AG04449 (cell line): ENCODE measurements at regions not wholly inside any gene's neighbourhood (a gene's known extent, or its start where the extent isn't known, plus 50 kb on each side); places are given as distances from the start of the nearest gene placed in this dataset.
"Not testable (repeated sequence)": the region's sequence is repeated elsewhere in the genome, so short reads cannot be mapped to it uniquely, and the experiment has no call there.

Experiments used
- CTCF ChIA-PET: fragments of 350-600 bp; formaldehyde crosslinking; extraction: SDS; loops from one replicate; lab custom pipeline; 2021; ENCODE audit warnings: antibody characterized with exemption; lab: Yijun Ruan, JAX
- POLR2A ChIA-PET: fragments of 400-600, 350-600 bp; formaldehyde crosslinking; extraction: SDS; loops from one replicate; lab custom pipeline; 2020; ENCODE audit warnings: antibody characterized with exemption, inconsistent platforms; lab: Yijun Ruan, JAX
- DNase-seq: peaks from one replicate; pipeline ENCODE4 v3.0.0-alpha.2; 2010; ENCODE audit warnings: low read depth, low spot score
- H3K4me3 ChIP-seq: 2 replicates; pipeline ENCODE4 v1.5.1; 2011; ENCODE audit warnings: low read depth, mild to moderate bottlenecking, control low read depth, low read length
- CTCF ChIP-seq: IDR thresholded peaks from one replicate; pipeline ENCODE4 v1.5.1; 2011; ENCODE audit warnings: mild to moderate bottlenecking, moderate library complexity, low read length, control low read depth, inconsistent platforms; ENCODE audit not compliant: insufficient read depth; ENCODE audit errors: missing control alignments

DNA sequence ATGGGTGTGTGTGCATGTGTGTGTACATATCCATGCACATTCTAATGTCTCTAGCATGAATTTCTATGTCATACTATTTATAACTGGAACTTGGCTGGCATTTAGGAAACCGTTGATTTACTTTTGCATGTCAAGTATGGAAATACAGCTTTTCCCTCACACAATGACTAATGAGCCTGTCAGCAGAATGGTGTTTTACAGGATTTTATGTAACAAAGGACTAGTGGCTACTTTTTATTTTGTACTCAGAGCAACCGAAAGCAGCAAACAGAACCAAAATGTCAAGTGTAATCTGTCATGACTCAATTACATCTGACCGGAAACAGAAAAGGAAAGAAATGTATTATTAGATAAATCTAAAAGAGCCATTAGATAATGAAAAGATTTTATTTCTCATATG lies 1911.5 kb upstream of the AGA start:
- ChIA-PET POLR2A (no interaction called here), CTCF (no interaction called here)
- no peak for TF ChIP-seq CTCF
- no peak overlapping the region for H3K4me3 ChIP-seq
- DNase-seq = no peak

- POLR2A ChIA-PET = no interaction called here
- no peak for TF ChIP-seq CTCF
These were observed 1919.8 kb upstream of the AGA start for GRCh38 chr4:179361978-179362486.

DNA sequence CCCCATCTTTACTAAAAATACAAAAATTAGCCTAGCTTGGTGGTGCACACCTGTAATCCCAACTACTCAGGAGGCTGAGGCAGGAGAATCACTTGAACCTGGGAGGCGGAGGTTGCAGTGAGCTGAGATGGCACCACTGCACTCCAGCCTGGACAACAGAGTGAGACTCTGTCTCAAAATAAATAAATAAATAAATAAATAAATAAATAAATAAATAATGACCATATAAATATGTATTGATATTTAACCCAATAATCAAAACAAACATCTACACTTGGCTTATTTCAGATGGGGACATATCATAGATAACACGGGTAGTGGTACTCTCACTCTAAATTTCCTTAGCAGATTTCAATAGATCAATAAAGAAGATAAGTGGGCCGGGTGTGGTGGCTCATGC lies 1923.7 kb upstream of the AGA start:
- DNase-seq, H3K4me3 ChIP-seq, CTCF ChIA-PET, POLR2A ChIA-PET: not testable (repeated sequence)

More at GRCh38 chr4:179361978-179362486, 1919.8 kb upstream of the AGA start:
- CTCF ChIA-PET = no interaction called here
- H3K4me3 ChIP-seq = no peak overlapping the region
- DNase-seq = no peak

- DNase-seq = no peak
- no peak overlapping the region for H3K4me3 ChIP-seq
- ChIA-PET CTCF (no interaction called here), POLR2A (no interaction called here)
- TF ChIP-seq CTCF = no peak
These were observed 1930.0 kb upstream of the AGA start for GRCh38 chr4:179372242-179372641.

DNA sequence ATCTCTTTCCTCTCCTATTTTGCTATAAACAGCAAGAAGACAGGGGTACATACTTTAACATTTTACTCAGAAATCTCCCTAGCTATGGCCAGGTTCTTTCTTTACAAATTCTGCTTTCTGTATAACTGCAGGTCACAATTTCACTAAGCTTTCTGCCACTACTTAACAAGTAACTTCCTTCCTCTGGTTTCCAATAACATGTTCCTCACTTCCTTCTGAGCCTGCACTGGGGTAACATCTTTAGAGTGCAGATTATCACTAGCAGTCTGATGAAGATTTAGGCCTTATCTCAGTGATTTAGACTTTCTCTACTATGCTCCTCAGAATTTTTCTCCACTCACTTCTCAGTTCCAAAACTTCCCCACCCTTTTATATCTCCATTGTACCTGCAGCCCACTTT lies 1930.5 kb upstream of the AGA start:
- CTCF ChIA-PET = no interaction called here
- DNase-seq = no peak
- POLR2A ChIA-PET = no interaction called here
- TF ChIP-seq CTCF = no peak
- H3K4me3 ChIP-seq = no peak overlapping the region

DNA sequence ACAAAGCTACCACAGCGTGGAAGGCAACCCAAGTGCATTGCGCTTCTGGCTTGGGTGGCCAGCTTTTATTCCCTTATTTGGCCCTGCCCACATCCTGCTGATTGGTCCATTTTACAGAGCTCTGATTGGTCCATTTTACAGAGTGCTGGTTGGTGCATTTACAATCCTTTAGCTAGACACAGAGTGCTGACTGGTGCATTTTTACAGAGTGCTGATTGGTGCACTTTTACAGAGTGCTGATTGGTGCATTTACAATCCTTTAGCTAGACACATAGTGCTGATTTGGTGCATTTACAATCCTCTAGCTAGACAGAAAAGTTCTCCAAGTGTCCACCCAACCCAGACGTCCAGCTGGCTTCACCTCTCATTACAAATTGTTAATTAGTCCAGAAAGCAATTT lies 1936.6 kb upstream of the AGA start:
- CTCF ChIA-PET, POLR2A ChIA-PET, H3K4me3 ChIP-seq, DNase-seq: not testable (repeated sequence)

GRCh38 chr4:179392787-179393186 lies 1950.5 kb upstream of the AGA start:
- no peak for TF ChIP-seq CTCF
- DNase-seq = no peak
- no peak overlapping the region for H3K4me3 ChIP-seq
- CTCF ChIA-PET = no interaction called here
- POLR2A ChIA-PET = no interaction called here
